K562 (cell line): ENCODE measurements at regions not wholly inside any gene's neighbourhood (a gene's known extent, or its start where the extent isn't known, plus 50 kb on each side); places are given as distances from the start of the nearest gene placed in this dataset.

Experiments
- ATAC-seq: fragments of 200-7000 bp; cut with Tn5 transposase; 3 replicates; pipeline ENCODE4 v1.9.1; 2020; ENCODE audit warnings: moderate library complexity
- BruUV-seq: library from RNA; stranded (reverse); fragments of 400-500 nt; replicated peaks from 2 replicates; lab custom pipeline; 2021; lab: Mats Ljungman, UMichigan
- CTCF ChIA-PET: fragments of 300-600 bp; formaldehyde crosslinking; extraction: SDS; loops from one replicate; lab custom pipeline; 2021; ENCODE audit warnings: low intra/inter-chr PET ratio; lab: Yijun Ruan, JAX
- POLR2A ChIA-PET: fragments of 300-600, 350-650 bp; sonication (Branson Sonifier 250); formaldehyde crosslinking; extraction: SDS; loops from one replicate; lab custom pipeline; 2021; ENCODE audit warnings: antibody characterized with exemption, inconsistent platforms; lab: Yijun Ruan, JAX
- DNase-seq, 4 experiments: peaks; one replicate each; pipeline versions ENCODE4 v3.0.0 to v3.0.0-alpha.2; 2011 to 2018; ENCODE audit warnings: low spot score in 3 of 4, mixed read lengths in 3 of 4; ENCODE audit errors: extremely low read depth in 1 of 4
- FAIRE-seq: peaks from 2 replicates; lab custom pipeline; 2011; peaks lifted over from hg19 to GRCh38; lab: Jason Lieb, UNC
- H2AFZ ChIP-seq: 2 replicates; pipeline ENCODE4 v1.6.0; 2011; ENCODE audit warnings: low read depth, low read length, control low read depth, inconsistent platforms
- H3K27ac ChIP-seq: fragments of 200-600 bp; 3 replicates; pipeline ENCODE4 v1.8.0; 2011; ENCODE audit warnings: low read depth, mild to moderate bottlenecking, control low read depth, inconsistent platforms, low read length, moderate library complexity, mixed read lengths; ENCODE audit errors: extremely low read depth
- H3K27me3 ChIP-seq, 2 experiments: fragments of 300-600 bp in 1 of 2; 2 replicates in 1 of 2; 3 replicates in 1 of 2; pipeline versions ENCODE4 v1.6.0 to v1.8.0; 2011; ENCODE audit warnings: inconsistent platforms in 2 of 2, low read length in 2 of 2, mild to moderate bottlenecking in 1 of 2, mixed read lengths in 1 of 2, moderate library complexity in 1 of 2; ENCODE audit not compliant: control insufficient read depth in 2 of 2, insufficient read depth in 2 of 2
- H3K36me3 ChIP-seq: fragments of 300-600 bp; 3 replicates; pipeline ENCODE4 v1.8.0; 2011; ENCODE audit warnings: mild to moderate bottlenecking, low read length, inconsistent platforms; ENCODE audit not compliant: control insufficient read depth, insufficient read depth
- H3K4me1 ChIP-seq, 2 experiments: fragments of 200-600 bp in 1 of 2; replicated peaks in 1 of 2; 2 replicates in 1 of 2; 3 replicates in 1 of 2; pipeline versions ENCODE4 v1.5.1 to v1.8.0; 2011; ENCODE audit warnings: inconsistent platforms in 2 of 2, low read length in 2 of 2, mild to moderate bottlenecking in 1 of 2, mixed read lengths in 1 of 2, moderate library complexity in 1 of 2; ENCODE audit not compliant: control insufficient read depth in 2 of 2, insufficient read depth in 2 of 2
- H3K4me2 ChIP-seq: 2 replicates; pipeline ENCODE4 v1.6.1; 2011; ENCODE audit warnings: low read length, control low read depth, inconsistent platforms, mixed read lengths; ENCODE audit not compliant: insufficient read depth
- H3K4me3 ChIP-seq: fragments of 200-600 bp; sonication (generic), shearing (Covaris generic); 2 replicates; pipeline ENCODE4 v1.5.1; 2016; ENCODE audit warnings: control low read depth, inconsistent platforms
- H3K79me2 ChIP-seq: fragments of 200-600 bp; 3 replicates; pipeline ENCODE4 v1.8.0; 2011; ENCODE audit warnings: low read length, inconsistent platforms; ENCODE audit not compliant: control insufficient read depth, insufficient read depth
- H3K9ac ChIP-seq, 2 experiments: 2 replicates each; pipeline versions ENCODE4 v1.6.0 to v1.6.1; 2011; ENCODE audit warnings: low read depth in 2 of 2, low read length in 2 of 2, control low read depth in 1 of 2, inconsistent platforms in 1 of 2, mild to moderate bottlenecking in 1 of 2, mixed read lengths in 1 of 2; ENCODE audit not compliant: insufficient read depth in 1 of 2
- H3K9me1 ChIP-seq: one replicate; pipeline ENCODE4 v1.6.0; 2011; ENCODE audit warnings: inconsistent platforms, mild to moderate bottlenecking, low read length, moderate library complexity; ENCODE audit not compliant: control insufficient read depth, insufficient read depth
- H3K9me3 ChIP-seq: replicated peaks from 2 replicates; pipeline ENCODE4 v1.5.1; 2011; ENCODE audit warnings: low read depth, low read length, inconsistent platforms; ENCODE audit not compliant: control insufficient read depth, insufficient read depth
- H4K20me1 ChIP-seq: replicated peaks from 2 replicates; pipeline ENCODE4 v1.6.1; 2011; ENCODE audit warnings: low read length, inconsistent platforms, mixed read lengths; ENCODE audit not compliant: control insufficient read depth, insufficient read depth
- CREB3 ChIP-seq: fragments of 450-650 bp; conservative IDR thresholded peaks from 2 replicates; pipeline ENCODE4 v1.6.1; 2016; ENCODE audit warnings: missing genetic modification characterization, low read depth, mild to moderate bottlenecking, missing compliant biosample characterization, moderate library complexity
- CREB5 ChIP-seq: fragments of 250-450 bp; sonication (Bioruptor Pico); IDR thresholded peaks from 2 replicates; pipeline ENCODE4 v1.5.0; 2020; ENCODE audit warnings: mild to moderate bottlenecking
- GATA2 ChIP-seq: sonication (generic); formaldehyde crosslinking; IDR thresholded peaks from 2 replicates; pipeline ENCODE4 v1.4.0; 2020; ENCODE audit warnings: mild to moderate bottlenecking, missing genetic modification reagents
- HDGF ChIP-seq: fragments of 450-650 bp; IDR thresholded peaks from 2 replicates; pipeline ENCODE4 v1.6.1; 2016
- PHB2 ChIP-seq: fragments of 450-650 bp; IDR thresholded peaks from 2 replicates; pipeline ENCODE4 v1.6.1; 2017; ENCODE audit warnings: low read depth
- PPARD ChIP-seq: fragments of 250-450 bp; sonication (Bioruptor Pico); IDR thresholded peaks from 2 replicates; pipeline ENCODE4 v1.8.0; 2022; ENCODE audit warnings: inconsistent platforms, mild to moderate bottlenecking, moderate library complexity
- TEAD1 ChIP-seq, 2 experiments: fragments of 450-650 bp in 1 of 2; sonication (generic) in 1 of 2; formaldehyde crosslinking; IDR thresholded peaks; 2 replicates each; pipeline versions ENCODE4 v1.4.0 to v1.8.0; 2020 to 2022; ENCODE audit warnings: mild to moderate bottlenecking in 2 of 2, missing genetic modification reagents in 1 of 2
- ZNF24 ChIP-seq: fragments of 450-650 bp; IDR thresholded peaks from 2 replicates; pipeline ENCODE4 v1.6.1; 2016
- WGBS: fragments of 100-300 bp; shearing (Covaris generic); methylation state at CpG from one replicate; pipeline ENCODE4 v1.1.6; 2016; ENCODE audit warnings: low coverage, mixed read lengths; ENCODE audit not compliant: insufficient coverage; ENCODE audit errors: missing lambda C conversion rate; 5-methylcytosine and 5-hydroxymethylcytosine counted together
- in situ Hi-C: fragments of 300-500 bp; cut with MboI; formaldehyde crosslinking; loops from 4 replicates; pipeline ENCODE4 v1.15.0; 2018; ENCODE audit warnings: inconsistent platforms, mixed read lengths
- intact Hi-C: fragments of 100-400 bp; cut with micrococcal nuclease; formaldehyde crosslinking; loops from 2 replicates; pipeline ENCODE4 v1.14.2; 2022
- TF ChIP-seq, protein P1 (sequence below): sonication (generic); formaldehyde crosslinking; IDR thresholded peaks from 2 replicates; pipeline ENCODE4 v1.8.0; 2023; ENCODE audit warnings: missing genetic modification reagents, mild to moderate bottlenecking, borderline replicate concordance
- TF ChIP-seq, protein P2 (sequence below): fragments of 450-650 bp; IDR thresholded peaks from 2 replicates; pipeline ENCODE4 v1.6.1; 2016; ENCODE audit warnings: borderline replicate concordance

DNA sequence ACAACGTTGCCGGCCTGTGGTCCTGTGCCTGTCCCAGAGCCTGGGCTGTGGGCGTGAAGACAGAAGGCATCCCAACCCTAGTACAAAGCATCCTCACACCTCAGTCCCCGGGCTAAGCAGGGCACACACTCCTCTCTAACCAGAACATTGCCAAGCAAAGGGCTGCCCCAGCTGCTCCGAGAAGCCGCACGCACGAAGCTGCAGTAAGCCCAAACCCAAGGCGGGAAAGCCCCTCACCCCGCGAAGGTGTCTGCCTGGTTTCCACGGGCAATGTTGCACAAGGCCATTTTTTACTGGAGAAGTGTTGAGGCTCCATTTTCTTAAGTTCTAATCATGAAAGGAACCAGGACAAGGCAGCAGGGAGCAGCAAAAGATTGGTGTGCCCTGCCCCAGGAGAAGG, 519.0 kb downstream of the NPHP4 start:
- no peak for DNase-seq
- ChIA-PET CTCF (no interaction called here), POLR2A (interaction anchor here (0.7 kb wide), 1 partner anchor 9 kb away, joined by 3 read pairs; no protein-coding TSS in a partner anchor)
- no peaks in the 10 kb centered on the region for H3K79me2 ChIP-seq
- H3K4me3 ChIP-seq, result no peak overlapping the region
- H3K4me2 ChIP-seq, result no peak overlapping the region
- no peak overlapping the region for H3K9ac ChIP-seq
- no peak for FAIRE-seq
- 0% methylated on average over 12 of the region's 12 CpGs for WGBS
- H3K27ac ChIP-seq, result no peak overlapping the region
- no peaks in the 10 kb centered on the region for H3K36me3 ChIP-seq
- H4K20me1 ChIP-seq, result no peaks in the 10 kb centered on the region
- H3K27me3 ChIP-seq, result peaks cover 3 to 54% of the 10 kb centered on the region in 2 experiments; a peak in 4 of 5 replicates
- H2AFZ ChIP-seq, result no peak overlapping the region
- no peaks in the 10 kb centered on the region for H3K9me3 ChIP-seq
- in situ Hi-C loops, result no loop called here
- no peaks in the 10 kb centered on the region for H3K9me1 ChIP-seq
- H3K4me1 ChIP-seq, result no peaks in the 10 kb centered on the region
- intact Hi-C loops, result no loop called here
- ATAC-seq, result no peak
- no TSS peak for BruUV-seq
- TF ChIP-seq, protein P1, sequence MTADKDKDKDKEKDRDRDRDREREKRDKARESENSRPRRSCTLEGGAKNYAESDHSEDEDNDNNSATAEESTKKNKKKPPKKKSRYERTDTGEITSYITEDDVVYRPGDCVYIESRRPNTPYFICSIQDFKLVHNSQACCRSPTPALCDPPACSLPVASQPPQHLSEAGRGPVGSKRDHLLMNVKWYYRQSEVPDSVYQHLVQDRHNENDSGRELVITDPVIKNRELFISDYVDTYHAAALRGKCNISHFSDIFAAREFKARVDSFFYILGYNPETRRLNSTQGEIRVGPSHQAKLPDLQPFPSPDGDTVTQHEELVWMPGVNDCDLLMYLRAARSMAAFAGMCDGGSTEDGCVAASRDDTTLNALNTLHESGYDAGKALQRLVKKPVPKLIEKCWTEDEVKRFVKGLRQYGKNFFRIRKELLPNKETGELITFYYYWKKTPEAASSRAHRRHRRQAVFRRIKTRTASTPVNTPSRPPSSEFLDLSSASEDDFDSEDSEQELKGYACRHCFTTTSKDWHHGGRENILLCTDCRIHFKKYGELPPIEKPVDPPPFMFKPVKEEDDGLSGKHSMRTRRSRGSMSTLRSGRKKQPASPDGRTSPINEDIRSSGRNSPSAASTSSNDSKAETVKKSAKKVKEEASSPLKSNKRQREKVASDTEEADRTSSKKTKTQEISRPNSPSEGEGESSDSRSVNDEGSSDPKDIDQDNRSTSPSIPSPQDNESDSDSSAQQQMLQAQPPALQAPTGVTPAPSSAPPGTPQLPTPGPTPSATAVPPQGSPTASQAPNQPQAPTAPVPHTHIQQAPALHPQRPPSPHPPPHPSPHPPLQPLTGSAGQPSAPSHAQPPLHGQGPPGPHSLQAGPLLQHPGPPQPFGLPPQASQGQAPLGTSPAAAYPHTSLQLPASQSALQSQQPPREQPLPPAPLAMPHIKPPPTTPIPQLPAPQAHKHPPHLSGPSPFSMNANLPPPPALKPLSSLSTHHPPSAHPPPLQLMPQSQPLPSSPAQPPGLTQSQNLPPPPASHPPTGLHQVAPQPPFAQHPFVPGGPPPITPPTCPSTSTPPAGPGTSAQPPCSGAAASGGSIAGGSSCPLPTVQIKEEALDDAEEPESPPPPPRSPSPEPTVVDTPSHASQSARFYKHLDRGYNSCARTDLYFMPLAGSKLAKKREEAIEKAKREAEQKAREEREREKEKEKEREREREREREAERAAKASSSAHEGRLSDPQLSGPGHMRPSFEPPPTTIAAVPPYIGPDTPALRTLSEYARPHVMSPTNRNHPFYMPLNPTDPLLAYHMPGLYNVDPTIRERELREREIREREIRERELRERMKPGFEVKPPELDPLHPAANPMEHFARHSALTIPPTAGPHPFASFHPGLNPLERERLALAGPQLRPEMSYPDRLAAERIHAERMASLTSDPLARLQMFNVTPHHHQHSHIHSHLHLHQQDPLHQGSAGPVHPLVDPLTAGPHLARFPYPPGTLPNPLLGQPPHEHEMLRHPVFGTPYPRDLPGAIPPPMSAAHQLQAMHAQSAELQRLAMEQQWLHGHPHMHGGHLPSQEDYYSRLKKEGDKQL (CRISPR knock-in tag), result no peak
- no peak for TF ChIP-seq TEAD1 (CRISPR knock-in tag; IDR thresholded peaks at IDR 0.05)
- TF ChIP-seq ZNF24, result no peak
- TF ChIP-seq PHB2, result no peak
- TF ChIP-seq GATA2, result no peak
- no peak for TF ChIP-seq CREB3 (tag)
- no peak for TF ChIP-seq HDGF
- TF ChIP-seq PPARD (CRISPR knock-in tag), result no peak
- TF ChIP-seq, protein P2, sequence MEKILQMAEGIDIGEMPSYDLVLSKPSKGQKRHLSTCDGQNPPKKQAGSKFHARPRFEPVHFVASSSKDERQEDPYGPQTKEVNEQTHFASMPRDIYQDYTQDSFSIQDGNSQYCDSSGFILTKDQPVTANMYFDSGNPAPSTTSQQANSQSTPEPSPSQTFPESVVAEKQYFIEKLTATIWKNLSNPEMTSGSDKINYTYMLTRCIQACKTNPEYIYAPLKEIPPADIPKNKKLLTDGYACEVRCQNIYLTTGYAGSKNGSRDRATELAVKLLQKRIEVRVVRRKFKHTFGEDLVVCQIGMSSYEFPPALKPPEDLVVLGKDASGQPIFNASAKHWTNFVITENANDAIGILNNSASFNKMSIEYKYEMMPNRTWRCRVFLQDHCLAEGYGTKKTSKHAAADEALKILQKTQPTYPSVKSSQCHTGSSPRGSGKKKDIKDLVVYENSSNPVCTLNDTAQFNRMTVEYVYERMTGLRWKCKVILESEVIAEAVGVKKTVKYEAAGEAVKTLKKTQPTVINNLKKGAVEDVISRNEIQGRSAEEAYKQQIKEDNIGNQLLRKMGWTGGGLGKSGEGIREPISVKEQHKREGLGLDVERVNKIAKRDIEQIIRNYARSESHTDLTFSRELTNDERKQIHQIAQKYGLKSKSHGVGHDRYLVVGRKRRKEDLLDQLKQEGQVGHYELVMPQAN, result no peak
- TF ChIP-seq CREB5 (CRISPR knock-in tag), result no peak
